ENCODE measurements at regions not wholly inside any gene's neighbourhood (a gene's known extent, or its start where the extent isn't known, plus 50 kb on each side); places are given as distances from the start of the nearest gene placed in this dataset.

DNA sequence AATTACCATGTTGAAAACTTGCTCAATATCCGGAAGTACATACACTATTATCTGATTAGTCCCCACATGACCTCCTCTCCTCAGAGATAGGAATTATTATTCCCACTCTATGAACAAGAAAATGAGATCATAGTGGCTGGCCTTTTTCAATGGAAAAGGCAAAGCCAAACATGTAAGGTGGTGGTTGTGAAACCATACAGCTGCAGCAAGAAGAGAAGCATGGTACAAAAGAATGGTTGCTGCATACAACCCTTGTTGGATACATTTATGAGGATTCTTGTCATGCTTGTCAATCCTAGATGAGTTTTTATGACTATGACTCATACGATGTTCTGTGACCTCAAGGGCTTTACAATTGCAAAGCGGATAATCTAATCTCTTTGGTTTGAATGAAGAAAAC lies 514.7 kb downstream of the PLPP3 start:
- Histone ChIP-seq H3K36me3 (ENCODE audit: insufficient read depth, low read length) (no peaks in the 10 kb centered on the region), H2AFZ (ENCODE audit: low read depth, low read length) (no peak overlapping the region), H3K9me3 (ENCODE audit: low read length) (no peaks in the 10 kb centered on the region), H3K27me3 (ENCODE audit: insufficient read depth, low read length) (no peaks in the 10 kb centered on the region), H3K4me1 (ENCODE audit: insufficient read depth, low read length) (no peaks in the 10 kb centered on the region), H3K4me3 (ENCODE audit: low read length) (no peak overlapping the region)

GRCh38 chr1:56063461-56063860 lies 515.9 kb downstream of the PLPP3 start:
- Histone ChIP-seq H3K27me3 (ENCODE audit: insufficient read depth, low read length) (no peaks in the 10 kb centered on the region), H3K9me3 (ENCODE audit: low read length) (no peaks in the 10 kb centered on the region), H2AFZ (ENCODE audit: low read depth, low read length) (no peak overlapping the region), H3K4me3 (ENCODE audit: low read length) (no peak overlapping the region), H3K4me1 (ENCODE audit: insufficient read depth, low read length) (no peaks in the 10 kb centered on the region), H3K36me3 (ENCODE audit: insufficient read depth, low read length) (no peaks in the 10 kb centered on the region)

- no peaks in the 10 kb centered on the region for H3K27me3 ChIP-seq (ENCODE audit: insufficient read depth, low read length)
- no peaks in the 10 kb centered on the region for H3K4me1 ChIP-seq (ENCODE audit: insufficient read depth, low read length)
- H2AFZ ChIP-seq (ENCODE audit: low read depth, low read length), result no peak overlapping the region
- no peaks in the 10 kb centered on the region for H3K36me3 ChIP-seq (ENCODE audit: insufficient read depth, low read length)
- no peaks in the 10 kb centered on the region for H3K9me3 ChIP-seq (ENCODE audit: low read length)
- no peak overlapping the region for H3K4me3 ChIP-seq (ENCODE audit: low read length)
Measured at GRCh38 chr1:56062625-56063024, 516.7 kb downstream of the PLPP3 start.

GRCh38 chr1:56061824-56062223 lies 517.5 kb downstream of the PLPP3 start:
- H3K4me1 ChIP-seq (ENCODE audit: insufficient read depth, low read length), result no peaks in the 10 kb centered on the region
- no peaks in the 10 kb centered on the region for H3K9me3 ChIP-seq (ENCODE audit: low read length)
- H3K27me3 ChIP-seq (ENCODE audit: insufficient read depth, low read length), result no peaks in the 10 kb centered on the region
- H3K36me3 ChIP-seq (ENCODE audit: insufficient read depth, low read length), result no peaks in the 10 kb centered on the region
- H2AFZ ChIP-seq (ENCODE audit: low read depth, low read length), result no peak overlapping the region
- H3K4me3 ChIP-seq (ENCODE audit: low read length), result no peak overlapping the region

DNA sequence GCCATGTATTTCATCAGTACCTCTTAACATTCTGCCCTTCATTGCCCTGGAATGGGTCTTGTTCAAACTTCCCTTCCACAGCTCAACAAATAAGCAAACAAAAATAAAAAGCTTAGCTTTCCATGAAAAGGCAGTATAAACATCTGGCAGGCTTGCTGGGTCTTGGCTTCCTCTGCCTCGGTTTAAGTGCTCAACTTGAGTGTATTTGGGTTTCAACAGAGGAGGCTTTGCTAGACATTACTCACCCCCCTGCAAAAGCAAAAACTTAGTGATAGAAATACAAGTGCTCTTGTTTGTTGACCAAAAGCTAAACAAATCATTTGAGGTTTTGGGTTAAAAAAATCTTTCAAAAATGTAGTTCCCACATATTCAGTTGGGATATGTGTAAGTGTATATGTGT lies 518.5 kb downstream of the PLPP3 start:
- no peak overlapping the region for H3K4me3 ChIP-seq (ENCODE audit: low read length)
- no peaks in the 10 kb centered on the region for H3K4me1 ChIP-seq (ENCODE audit: insufficient read depth, low read length)
- no peaks in the 10 kb centered on the region for H3K9me3 ChIP-seq (ENCODE audit: low read length)
- H3K36me3 ChIP-seq (ENCODE audit: insufficient read depth, low read length), result no peaks in the 10 kb centered on the region
- H2AFZ ChIP-seq (ENCODE audit: low read depth, low read length), result no peak overlapping the region
- no peaks in the 10 kb centered on the region for H3K27me3 ChIP-seq (ENCODE audit: insufficient read depth, low read length)

- H3K27me3 ChIP-seq (ENCODE audit: insufficient read depth, low read length), result no peaks in the 10 kb centered on the region
- no peaks in the 10 kb centered on the region for H3K4me1 ChIP-seq (ENCODE audit: insufficient read depth, low read length)
- H2AFZ ChIP-seq (ENCODE audit: low read depth, low read length), result no peak overlapping the region
- no peak overlapping the region for H3K4me3 ChIP-seq (ENCODE audit: low read length)
- H3K9me3 ChIP-seq (ENCODE audit: low read length), result no peaks in the 10 kb centered on the region
- H3K36me3 ChIP-seq (ENCODE audit: insufficient read depth, low read length), result no peaks in the 10 kb centered on the region
Measured at GRCh38 chr1:56057466-56058405, 521.6 kb downstream of the PLPP3 start.

GRCh38 chr1:56056438-56057287 lies 522.7 kb downstream of the PLPP3 start:
- H3K9me3 ChIP-seq (ENCODE audit: low read length), result no peaks in the 10 kb centered on the region
- H3K4me1 ChIP-seq (ENCODE audit: insufficient read depth, low read length), result peaks cover 3% of the 10 kb centered on the region
- H2AFZ ChIP-seq (ENCODE audit: low read depth, low read length), result no peak overlapping the region
- H3K27me3 ChIP-seq (ENCODE audit: insufficient read depth, low read length), result no peaks in the 10 kb centered on the region
- H3K36me3 ChIP-seq (ENCODE audit: insufficient read depth, low read length), result no peaks in the 10 kb centered on the region
- H3K4me3 ChIP-seq (ENCODE audit: low read length), result no peak overlapping the region

GRCh38 chr1:56054959-56055358 lies 524.4 kb downstream of the PLPP3 start:
- H3K9me3 ChIP-seq (ENCODE audit: low read length), result no peaks in the 10 kb centered on the region
- no peak overlapping the region for H3K4me3 ChIP-seq (ENCODE audit: low read length)
- H3K4me1 ChIP-seq (ENCODE audit: insufficient read depth, low read length), result peaks cover 3% of the 10 kb centered on the region
- H3K36me3 ChIP-seq (ENCODE audit: insufficient read depth, low read length), result no peaks in the 10 kb centered on the region
- H3K27me3 ChIP-seq (ENCODE audit: insufficient read depth, low read length), result no peaks in the 10 kb centered on the region
- H2AFZ ChIP-seq (ENCODE audit: low read depth, low read length), result no peak overlapping the region

GRCh38 chr1:56052041-56052440 lies 527.3 kb downstream of the PLPP3 start:
- H2AFZ ChIP-seq (ENCODE audit: low read depth, low read length), result no peak overlapping the region
- no peaks in the 10 kb centered on the region for H3K27me3 ChIP-seq (ENCODE audit: insufficient read depth, low read length)
- H3K4me3 ChIP-seq (ENCODE audit: low read length), result no peak overlapping the region
- H3K9me3 ChIP-seq (ENCODE audit: low read length), result no peaks in the 10 kb centered on the region
- H3K36me3 ChIP-seq (ENCODE audit: insufficient read depth, low read length), result no peaks in the 10 kb centered on the region
- H3K4me1 ChIP-seq (ENCODE audit: insufficient read depth, low read length), result peaks cover 3% of the 10 kb centered on the region

- H3K4me3 ChIP-seq (ENCODE audit: low read length), result no peak overlapping the region
- H3K36me3 ChIP-seq (ENCODE audit: insufficient read depth, low read length), result no peaks in the 10 kb centered on the region
- no peaks in the 10 kb centered on the region for H3K9me3 ChIP-seq (ENCODE audit: low read length)
- no peak overlapping the region for H2AFZ ChIP-seq (ENCODE audit: low read depth, low read length)
- H3K27me3 ChIP-seq (ENCODE audit: insufficient read depth, low read length), result no peaks in the 10 kb centered on the region
- peaks cover 3% of the 10 kb centered on the region for H3K4me1 ChIP-seq (ENCODE audit: insufficient read depth, low read length)
Measured at GRCh38 chr1:56050911-56051310, 528.5 kb downstream of the PLPP3 start.

DNA sequence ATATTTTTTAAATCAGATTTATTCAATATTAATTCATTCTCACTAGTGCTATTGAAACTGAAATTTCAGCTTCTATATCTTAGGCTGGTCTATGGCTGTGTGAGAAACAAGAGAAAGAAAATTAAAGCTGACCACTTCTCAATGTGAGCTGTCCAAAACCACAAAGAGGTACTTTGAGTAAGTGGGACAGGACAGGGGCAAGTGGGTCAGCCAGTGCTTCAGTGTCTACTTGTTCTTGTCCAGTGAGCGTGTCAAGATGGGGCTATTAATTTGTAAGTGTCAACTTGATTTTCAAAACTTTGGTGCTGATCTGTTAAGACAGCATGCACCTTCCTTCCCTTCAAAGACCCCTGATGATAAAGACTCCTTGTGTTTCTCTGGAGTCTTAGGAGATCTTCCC lies 533.9 kb downstream of the PLPP3 start:
- no peak overlapping the region for H3K4me3 ChIP-seq (ENCODE audit: low read length)
- no peaks in the 10 kb centered on the region for H3K4me1 ChIP-seq (ENCODE audit: insufficient read depth, low read length)
- no peaks in the 10 kb centered on the region for H3K36me3 ChIP-seq (ENCODE audit: insufficient read depth, low read length)
- no peaks in the 10 kb centered on the region for H3K9me3 ChIP-seq (ENCODE audit: low read length)
- no peak overlapping the region for H2AFZ ChIP-seq (ENCODE audit: low read depth, low read length)
- H3K27me3 ChIP-seq (ENCODE audit: insufficient read depth, low read length), result peaks cover 2% of the 10 kb centered on the region

- Histone ChIP-seq H2AFZ (ENCODE audit: low read depth, low read length) (no peak overlapping the region), H3K4me1 (ENCODE audit: insufficient read depth, low read length) (no peaks in the 10 kb centered on the region), H3K9me3 (ENCODE audit: low read length) (no peaks in the 10 kb centered on the region), H3K27me3 (ENCODE audit: insufficient read depth, low read length) (peaks cover 2% of the 10 kb centered on the region), H3K36me3 (ENCODE audit: insufficient read depth, low read length) (no peaks in the 10 kb centered on the region), H3K4me3 (ENCODE audit: low read length) (no peak overlapping the region)
Measured at GRCh38 chr1:56045062-56045461, 534.3 kb downstream of the PLPP3 start.

- Histone ChIP-seq H3K27me3 (ENCODE audit: insufficient read depth, low read length) (no peaks in the 10 kb centered on the region), H3K4me3 (ENCODE audit: low read length) (no peak overlapping the region), H3K9me3 (ENCODE audit: low read length) (no peaks in the 10 kb centered on the region), H2AFZ (ENCODE audit: low read depth, low read length) (no peak overlapping the region), H3K4me1 (ENCODE audit: insufficient read depth, low read length) (no peaks in the 10 kb centered on the region), H3K36me3 (ENCODE audit: insufficient read depth, low read length) (no peaks in the 10 kb centered on the region)
Measured at GRCh38 chr1:56036479-56036878, 542.9 kb downstream of the PLPP3 start.

All from neuron (in vitro differentiated cells).